ACC112 (cell line): ENCODE measurements at regions not wholly inside any gene's neighbourhood (a gene's known extent, or its start where the extent isn't known, plus 50 kb on each side); places are given as distances from the start of the nearest gene placed in this dataset.

Experiments
- H2AFZ ChIP-seq: fragments of 200-600 bp; sonication (generic); one replicate; pipeline ENCODE4 v1.6.0; 2017; ENCODE audit warnings: antibody characterized with exemption, low read length; ENCODE audit not compliant: unreplicated experiment
- H3K27ac ChIP-seq: fragments of 200-600 bp; sonication (generic); 2 replicates; pipeline ENCODE4 v1.5.1; 2014; ENCODE audit warnings: low read depth, mild to moderate bottlenecking, antibody characterized with exemption, low read length, moderate library complexity
- H3K27me3 ChIP-seq: fragments of 200-600 bp; sonication (generic); 2 replicates; pipeline ENCODE4 v1.6.1; 2014; ENCODE audit warnings: mild to moderate bottlenecking, antibody characterized with exemption, low read length, moderate library complexity, mixed read lengths; ENCODE audit not compliant: insufficient read depth
- H3K36me3 ChIP-seq: fragments of 200-600 bp; sonication (generic); 2 replicates; pipeline ENCODE4 v1.6.1; 2016; ENCODE audit warnings: mild to moderate bottlenecking, antibody characterized with exemption, low read length, moderate library complexity, mixed read lengths; ENCODE audit not compliant: insufficient read depth
- H3K4me1 ChIP-seq: fragments of 200-600 bp; sonication (generic); one replicate; pipeline ENCODE4 v1.6.1; 2016; ENCODE audit warnings: low read length, mixed read lengths; ENCODE audit not compliant: insufficient read depth, unreplicated experiment, control insufficient read depth
- H3K4me3 ChIP-seq: fragments of 200-600 bp; sonication (generic); 2 replicates; pipeline ENCODE4 v1.5.1; 2014; ENCODE audit warnings: mild to moderate bottlenecking, low read depth, low read length
- H3K79me2 ChIP-seq: fragments of 200-600 bp; sonication (generic); one replicate; pipeline ENCODE4 v1.6.0; 2016; ENCODE audit warnings: low read length; ENCODE audit not compliant: control insufficient read depth, unreplicated experiment, insufficient read depth

GRCh38 chr6:132868057-132868456 lies 53.7 kb downstream of the RPS12 start:
- H3K4me1 ChIP-seq = no peaks in the 10 kb centered on the region
- H3K36me3 ChIP-seq = no peaks in the 10 kb centered on the region
- no peaks in the 10 kb centered on the region for H3K27me3 ChIP-seq
- H3K27ac ChIP-seq = no peak overlapping the region
- H3K79me2 ChIP-seq = no peaks in the 10 kb centered on the region
- no peak overlapping the region for H2AFZ ChIP-seq
- H3K4me3 ChIP-seq = no peak overlapping the region

- H3K27me3 ChIP-seq = no peaks in the 10 kb centered on the region
Observed at GRCh38 chr6:132872923-132873322, 58.6 kb downstream of the RPS12 start.

GRCh38 chr6:132877003-132877402 lies 62.6 kb downstream of the RPS12 start:
- Histone ChIP-seq H3K4me3 (no peak overlapping the region), H3K79me2 (no peaks in the 10 kb centered on the region)

More at GRCh38 chr6:132872923-132873322, 58.6 kb downstream of the RPS12 start:
- no peaks in the 10 kb centered on the region for H3K4me1 ChIP-seq
- H2AFZ ChIP-seq = no peak overlapping the region
- H3K79me2 ChIP-seq = no peaks in the 10 kb centered on the region
- no peak overlapping the region for H3K4me3 ChIP-seq
- no peak overlapping the region for H3K27ac ChIP-seq
- no peaks in the 10 kb centered on the region; the same call in 1 of the 2 replicates for H3K36me3 ChIP-seq

GRCh38 chr6:132887204-132887603 lies 72.8 kb downstream of the RPS12 start:
- Histone ChIP-seq H3K4me1 (no peaks in the 10 kb centered on the region), H3K36me3 (no peaks in the 10 kb centered on the region), H3K4me3 (no peak overlapping the region), H3K79me2 (no peaks in the 10 kb centered on the region), H2AFZ (no peak overlapping the region), H3K27ac (no peak overlapping the region), H3K27me3 (no peaks in the 10 kb centered on the region)

More at GRCh38 chr6:132877003-132877402, 62.6 kb downstream of the RPS12 start:
- H3K36me3 ChIP-seq = no peaks in the 10 kb centered on the region; the same call in 1 of the 2 replicates
- H3K4me1 ChIP-seq = no peaks in the 10 kb centered on the region
- H3K27ac ChIP-seq = no peak overlapping the region
- no peaks in the 10 kb centered on the region for H3K27me3 ChIP-seq
- H2AFZ ChIP-seq = no peak overlapping the region

- Histone ChIP-seq H3K79me2 (no peaks in the 10 kb centered on the region), H3K27ac (no peak overlapping the region), H3K36me3 (no peaks in the 10 kb centered on the region), H3K27me3 (no peaks in the 10 kb centered on the region), H2AFZ (no peak overlapping the region), H3K4me1 (no peaks in the 10 kb centered on the region), H3K4me3 (no peak overlapping the region)
Observed at GRCh38 chr6:132888701-132889100, 74.3 kb downstream of the RPS12 start.

GRCh38 chr6:132892929-132893771 lies 78.8 kb downstream of the RPS12 start:
- Histone ChIP-seq H3K27me3 (no peaks in the 10 kb centered on the region), H3K27ac (no peak overlapping the region), H3K79me2 (no peaks in the 10 kb centered on the region), H3K4me1 (no peaks in the 10 kb centered on the region), H3K4me3 (no peak overlapping the region), H2AFZ (no peak overlapping the region), H3K36me3 (no peaks in the 10 kb centered on the region)

GRCh38 chr6:132893772-132894490 lies 79.6 kb downstream of the RPS12 start:
- no peak overlapping the region for H2AFZ ChIP-seq
- H3K27ac ChIP-seq = no peak overlapping the region
- H3K4me3 ChIP-seq = no peak overlapping the region
- no peaks in the 10 kb centered on the region for H3K79me2 ChIP-seq
- H3K27me3 ChIP-seq = no peaks in the 10 kb centered on the region
- no peaks in the 10 kb centered on the region for H3K36me3 ChIP-seq
- no peaks in the 10 kb centered on the region for H3K4me1 ChIP-seq

GRCh38 chr6:132898376-132898775 lies 84.0 kb downstream of the RPS12 start:
- no peaks in the 10 kb centered on the region for H3K27me3 ChIP-seq
- no peak overlapping the region for H3K27ac ChIP-seq
- H3K79me2 ChIP-seq = no peaks in the 10 kb centered on the region
- H2AFZ ChIP-seq = no peak overlapping the region
- no peak overlapping the region for H3K4me3 ChIP-seq
- H3K36me3 ChIP-seq = no peaks in the 10 kb centered on the region
- no peaks in the 10 kb centered on the region for H3K4me1 ChIP-seq

- Histone ChIP-seq H3K4me3 (no peak overlapping the region), H3K27ac (no peak overlapping the region), H3K79me2 (no peaks in the 10 kb centered on the region), H3K27me3 (no peaks in the 10 kb centered on the region), H3K36me3 (no peaks in the 10 kb centered on the region), H3K4me1 (no peaks in the 10 kb centered on the region), H2AFZ (no peak overlapping the region)
Observed at GRCh38 chr6:132900849-132901248, 86.5 kb downstream of the RPS12 start.

- no peak overlapping the region for H3K4me3 ChIP-seq
- no peak overlapping the region for H3K27ac ChIP-seq
- no peaks in the 10 kb centered on the region for H3K27me3 ChIP-seq
- H2AFZ ChIP-seq = no peak overlapping the region
- no peaks in the 10 kb centered on the region for H3K79me2 ChIP-seq
- no peaks in the 10 kb centered on the region for H3K36me3 ChIP-seq
- peaks cover 9% of the 10 kb centered on the region for H3K4me1 ChIP-seq
Observed at GRCh38 chr6:132902901-132903300, 88.5 kb downstream of the RPS12 start.

- H3K27me3 ChIP-seq = no peaks in the 10 kb centered on the region
- peak overlapping the region; percentile 58 for H3K4me3 ChIP-seq
- H3K36me3 ChIP-seq = no peaks in the 10 kb centered on the region
- H3K4me1 ChIP-seq = peaks cover 18% of the 10 kb centered on the region
- H3K27ac ChIP-seq = peak overlapping the region; percentile 97
- no peaks in the 10 kb centered on the region for H3K79me2 ChIP-seq
- peak overlapping the region; percentile 32 for H2AFZ ChIP-seq
Observed at GRCh38 chr6:132907231-132907630, 92.9 kb downstream of the RPS12 start.
